ENCODE measurements at regions not wholly inside any gene's neighbourhood (a gene's known extent, or its start where the extent isn't known, plus 50 kb on each side); places are given as distances from the start of the nearest gene placed in this dataset.

- TF ChIP-seq CTCF (IDR thresholded peaks at IDR 0.05; ENCODE audit: low read depth, low read length, poor library complexity, severe bottlenecking) (no peak), EZH2phosphoT487 (IDR thresholded peaks at IDR 0.05; ENCODE audit: borderline replicate concordance, low read length) (no peak)
These were observed 56.1 kb upstream of the FSTL4 start for GRCh38 chr5:133668458-133668857.
